GM19035 (cell line): ENCODE measurements at regions not wholly inside any gene's neighbourhood (a gene's known extent, or its start where the extent isn't known, plus 50 kb on each side); places are given as distances from the start of the nearest gene placed in this dataset.

ENCODE experiments used
- ATAC-seq: cut with Tn5 transposase; IDR thresholded peaks from one replicate; pipeline ENCODE4 v1.9.1; 2021; ENCODE audit not compliant: unreplicated experiment

GRCh38 chr12:115407723-115408122, 723.7 kb upstream of the TBX3 start:
- no peak for ATAC-seq

GRCh38 chr12:115407036-115407435, 723.1 kb upstream of the TBX3 start:
- ATAC-seq: no peak

- no peak for ATAC-seq
Measured at GRCh38 chr12:115405471-115405860, 721.5 kb upstream of the TBX3 start.

GRCh38 chr12:115404761-115405470, 720.9 kb upstream of the TBX3 start:
- no peak for ATAC-seq

GRCh38 chr12:115403689-115404088, 719.7 kb upstream of the TBX3 start:
- ATAC-seq: no peak

DNA sequence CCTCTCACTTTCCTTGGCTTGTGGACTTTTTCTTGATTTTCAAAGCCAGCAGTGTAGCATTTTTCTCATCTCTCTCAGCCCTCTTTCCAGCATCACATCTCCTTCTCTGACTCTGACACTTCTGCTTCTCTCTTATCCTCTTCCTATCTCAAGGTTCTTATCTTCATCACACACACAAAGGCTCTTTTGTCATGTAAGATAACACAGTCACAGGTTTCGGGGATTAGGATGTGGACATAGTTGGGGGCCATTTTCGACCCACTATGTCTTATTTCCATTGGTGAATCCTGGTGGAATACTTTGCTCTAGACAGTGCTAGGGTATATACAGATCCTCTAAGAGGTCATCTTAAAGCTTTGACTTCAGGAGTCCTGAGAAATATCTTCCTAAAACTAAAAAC, 719.3 kb upstream of the TBX3 start:
- no peak for ATAC-seq

DNA sequence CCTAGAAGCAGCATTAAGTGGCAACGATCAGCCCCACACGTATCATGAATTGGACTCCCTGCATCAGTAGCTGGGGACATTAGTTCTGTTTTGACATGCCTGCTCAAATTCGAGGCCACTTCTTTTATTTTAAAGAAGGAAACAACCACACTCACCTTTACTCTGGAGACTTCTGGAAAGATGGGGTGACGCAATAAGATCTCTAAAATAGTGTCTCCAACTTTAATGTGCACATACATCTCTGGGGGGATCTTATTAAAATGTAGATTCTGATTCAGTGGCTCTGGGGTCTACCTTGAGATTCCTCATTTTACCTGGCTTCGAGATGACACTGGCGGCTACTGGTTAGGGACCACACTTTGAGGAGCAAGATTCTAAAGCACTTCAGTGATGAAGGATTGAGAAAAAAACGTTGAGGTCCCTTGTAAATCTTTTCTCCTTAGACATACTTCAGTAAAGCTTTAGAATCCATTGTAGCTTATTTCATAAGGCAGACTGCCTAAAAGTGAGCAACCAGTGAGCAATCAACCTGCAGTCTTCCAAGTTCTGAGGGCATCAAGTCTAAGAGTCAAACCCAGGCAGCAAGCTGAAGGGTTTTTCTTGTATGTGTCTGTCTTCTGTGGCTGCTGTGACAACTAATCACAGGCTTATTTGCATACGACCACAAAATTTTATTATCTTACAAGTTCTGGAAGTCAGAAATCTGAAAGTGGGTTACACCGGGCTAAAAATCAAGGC, 718.6 kb upstream of the TBX3 start:
- ATAC-seq: no peak

- no peak for ATAC-seq
Measured at GRCh38 chr12:115401761-115402160, 717.8 kb upstream of the TBX3 start.

GRCh38 chr12:115400011-115400410, 716.0 kb upstream of the TBX3 start:
- ATAC-seq: no peak

GRCh38 chr12:115398311-115398781, 714.4 kb upstream of the TBX3 start:
- ATAC-seq: no peak

- ATAC-seq: no peak
Measured at GRCh38 chr12:115396567-115396966, 712.6 kb upstream of the TBX3 start.

GRCh38 chr12:115394496-115395220, 710.7 kb upstream of the TBX3 start:
- no peak for ATAC-seq

GRCh38 chr12:115388139-115388538, 704.2 kb upstream of the TBX3 start:
- ATAC-seq: no peak

DNA sequence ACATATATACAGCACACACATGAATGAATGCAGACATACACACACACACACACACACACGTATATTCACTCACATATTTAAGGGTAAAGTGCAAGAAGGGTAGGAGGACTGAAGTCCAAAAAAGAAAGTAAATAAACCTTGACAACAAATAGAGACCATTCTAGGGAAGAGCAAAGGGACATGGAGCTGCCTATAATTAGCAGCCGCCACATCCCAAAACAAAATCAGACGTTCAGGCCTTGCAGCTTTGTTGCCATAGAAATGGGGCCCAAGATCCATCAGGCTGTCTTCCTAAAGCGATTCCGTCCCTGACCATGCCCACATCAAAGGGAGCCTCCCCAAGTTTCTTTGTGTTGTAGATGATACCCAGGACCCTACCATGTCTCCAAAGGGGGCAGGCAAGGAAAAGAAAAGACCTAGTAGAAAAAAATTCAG, 703.5 kb upstream of the TBX3 start:
- no peak for ATAC-seq

GRCh38 chr12:115386946-115387345, 703.0 kb upstream of the TBX3 start:
- no peak for ATAC-seq

DNA sequence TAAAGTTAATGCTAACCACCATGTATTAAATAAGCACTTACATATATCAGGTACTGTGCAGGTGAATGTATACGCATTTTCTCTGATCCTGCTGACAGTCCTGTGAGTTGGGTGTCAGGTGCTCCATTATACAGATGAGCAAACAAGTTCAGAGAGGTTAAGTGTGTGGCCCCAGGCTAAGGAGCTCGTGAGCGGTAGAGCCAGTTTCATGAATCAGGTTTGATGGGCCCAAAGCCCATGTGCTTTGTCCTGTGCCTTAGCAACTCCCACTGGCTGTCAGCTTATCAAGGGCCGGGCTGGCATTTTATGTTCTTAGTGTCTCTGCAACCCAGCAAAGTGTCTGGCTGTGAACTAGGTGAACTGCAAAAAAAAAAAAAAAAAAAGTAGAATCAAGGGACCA, 701.2 kb upstream of the TBX3 start:
- ATAC-seq: no peak

DNA sequence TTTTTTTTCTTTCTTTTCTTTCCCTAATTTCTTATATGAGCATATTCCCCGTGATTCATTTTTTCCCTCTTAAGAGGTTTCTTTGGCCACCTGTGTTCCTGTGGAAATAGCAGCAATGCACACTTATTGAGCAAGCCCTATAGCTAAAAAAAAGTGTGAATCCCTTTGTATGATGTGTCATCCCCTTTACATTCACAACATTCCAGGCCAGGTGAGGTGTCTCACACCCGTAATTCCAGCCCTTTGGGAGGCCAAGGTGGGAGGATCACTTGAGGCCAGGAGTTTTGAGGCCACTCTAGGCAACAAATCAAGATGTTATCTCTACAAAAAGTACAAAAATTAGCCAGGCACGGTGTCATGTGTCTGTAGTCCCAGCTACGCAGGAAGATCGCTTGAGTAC, 700.4 kb upstream of the TBX3 start:
- ATAC-seq: no peak

DNA sequence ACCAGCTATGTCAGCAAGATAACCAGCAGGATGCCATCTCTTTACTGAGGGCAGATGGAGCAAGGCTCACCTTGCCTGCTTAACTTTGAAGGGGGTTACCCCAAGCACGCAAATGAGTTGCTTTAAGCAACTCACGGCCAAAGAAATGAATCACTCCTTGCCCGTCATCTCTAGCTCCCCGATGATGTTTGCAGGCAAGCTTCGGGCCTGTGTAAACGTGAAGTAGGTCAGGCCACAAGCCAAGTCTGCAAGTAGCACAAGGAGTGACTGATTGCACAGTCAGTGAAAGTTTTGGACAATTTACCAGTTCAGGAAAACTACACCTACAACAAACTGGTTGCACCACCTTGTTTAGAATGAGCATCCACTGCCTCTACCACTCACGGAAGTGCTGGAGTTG, 699.7 kb upstream of the TBX3 start:
- no peak for ATAC-seq

GRCh38 chr12:115382681-115383080, 698.7 kb upstream of the TBX3 start:
- ATAC-seq: no peak

- ATAC-seq: no peak
Measured at GRCh38 chr12:115380546-115381120, 696.7 kb upstream of the TBX3 start.

- no peak for ATAC-seq
Measured at GRCh38 chr12:115378291-115378690, 694.3 kb upstream of the TBX3 start.
